Upper lobe of left lung (tissue), 4 donors: ENCODE measurements at regions not wholly inside any gene's neighbourhood (a gene's known extent, or its start where the extent isn't known, plus 50 kb on each side); places are given as distances from the start of the nearest gene placed in this dataset.

ENCODE experiments used
- CTCF ChIP-seq, 6 experiments: fragments of 450-650 bp in 4 of 6; fragments of 200-600 bp in 2 of 6; sonication (generic) in 2 of 6; IDR thresholded peaks; one replicate each; pipeline ENCODE4 v1.5.1; 2016 to 2019; ENCODE audit warnings: antibody characterized with exemption in 6 of 6
- EP300 ChIP-seq, 4 donors: sonication (generic); formaldehyde crosslinking; IDR thresholded peaks; one replicate each; pipeline ENCODE4 v1.5.1; 2017; ENCODE audit warnings: antibody characterized with exemption in 4 of 4, control low read depth in 2 of 4

- TF ChIP-seq EP300 (IDR thresholded peaks at IDR 0.05) (no peak), CTCF (IDR thresholded peaks at IDR 0.05) (no peak)
These were observed 257.1 kb downstream of the LY86 start for GRCh38 chr6:6845603-6846002.
